Stimulated activated CD4-positive, alpha-beta T cell treated with anti-CD3 and anti-CD28 coated beads, Interleukin-12 subunit alpha, Interleukin-12 subunit beta, amount 100 ng/mL, for 24 hours (primary cell): ENCODE measurements at regions not wholly inside any gene's neighbourhood (a gene's known extent, or its start where the extent isn't known, plus 50 kb on each side); places are given as distances from the start of the nearest gene placed in this dataset.

Experiments
- DNase-seq, 2 experiments: peaks; one replicate each; pipeline ENCODE4 v3.0.0-alpha.2; 2020; ENCODE audit warnings: low read depth in 2 of 2

- DNase-seq = no peak
Observed at GRCh38 chr2:241942416-241943208, 73.1 kb downstream of the RTP5 start.

GRCh38 chr2:241943209-241943850, 73.8 kb downstream of the RTP5 start:
- DNase-seq = no peak

- no peak for DNase-seq
Observed at GRCh38 chr2:241943961-241944575, 74.5 kb downstream of the RTP5 start.

- no peak for DNase-seq
Observed at GRCh38 chr2:241944821-241945220, 75.3 kb downstream of the RTP5 start.

- DNase-seq = no peak
Observed at GRCh38 chr2:241945311-241945710, 75.8 kb downstream of the RTP5 start.

GRCh38 chr2:241945803-241946202, 76.3 kb downstream of the RTP5 start:
- no peak for DNase-seq

GRCh38 chr2:241946306-241947003, 76.9 kb downstream of the RTP5 start:
- no peak for DNase-seq

- no peak for DNase-seq
Observed at GRCh38 chr2:241947004-241947350, 77.4 kb downstream of the RTP5 start.

GRCh38 chr2:241947401-241947800, 77.9 kb downstream of the RTP5 start:
- DNase-seq = no peak

- DNase-seq = no peak
Observed at GRCh38 chr2:241947876-241948275, 78.3 kb downstream of the RTP5 start.

GRCh38 chr2:241948299-241948897, 78.9 kb downstream of the RTP5 start:
- no peak for DNase-seq

- no peak for DNase-seq
Observed at GRCh38 chr2:241948901-241949735, 79.6 kb downstream of the RTP5 start.

GRCh38 chr2:241949736-241950412, 80.3 kb downstream of the RTP5 start:
- DNase-seq = no peak

GRCh38 chr2:241950413-241951315, 81.1 kb downstream of the RTP5 start:
- DNase-seq = peak; percentile 31 to 68

GRCh38 chr2:241951316-241951700, 81.8 kb downstream of the RTP5 start:
- DNase-seq = no peak

- DNase-seq = no peak
Observed at GRCh38 chr2:241951920-241952319, 82.4 kb downstream of the RTP5 start.

- DNase-seq = no peak
Observed at GRCh38 chr2:241952816-241953215, 83.3 kb downstream of the RTP5 start.

- no peak for DNase-seq
Observed at GRCh38 chr2:241953324-241953928, 83.9 kb downstream of the RTP5 start.

GRCh38 chr2:241956521-241957110, 87.1 kb downstream of the RTP5 start:
- DNase-seq = no peak
